HL-60 (cell line): ENCODE measurements at regions not wholly inside any gene's neighbourhood (a gene's known extent, or its start where the extent isn't known, plus 50 kb on each side); places are given as distances from the start of the nearest gene placed in this dataset.

Source experiments
- DNase-seq, 2 experiments: peaks; one replicate each; pipeline ENCODE4 v3.0.0-alpha.2; 2010 to 2020; ENCODE audit warnings: low read depth in 1 of 2, low spot score in 1 of 2
- H3K27ac ChIP-seq: fragments of 250-450 bp; sonication (Bioruptor Pico); replicated peaks from 2 replicates; pipeline ENCODE4 v1.5.1; 2020; ENCODE audit warnings: mild to moderate bottlenecking, moderate library complexity
- H3K27me3 ChIP-seq: fragments of 250-450 bp; sonication (Bioruptor Pico); 2 replicates; pipeline ENCODE4 v1.5.1; 2021; ENCODE audit warnings: mild to moderate bottlenecking, moderate library complexity; ENCODE audit not compliant: insufficient read depth, poor library complexity, severe bottlenecking
- H3K4me3 ChIP-seq: replicated peaks from 2 replicates; pipeline ENCODE4 v1.5.1; 2011; ENCODE audit warnings: mild to moderate bottlenecking, control low read depth, low read length; ENCODE audit not compliant: insufficient read depth
- CTCF ChIP-seq: IDR thresholded peaks from one replicate; pipeline ENCODE4 v1.5.1; 2011; ENCODE audit warnings: low read length, control low read depth, inconsistent platforms; ENCODE audit not compliant: insufficient read depth
- GABPA ChIP-seq: IDR thresholded peaks from 2 replicates; pipeline ENCODE4 v1.6.1; 2012; ENCODE audit warnings: low read depth
- POLR2AphosphoS5 ChIP-seq: IDR thresholded peaks from 2 replicates; pipeline ENCODE4 v1.6.1; 2012; ENCODE audit warnings: low read depth
- REST ChIP-seq: IDR thresholded peaks from 2 replicates; pipeline ENCODE4 v1.6.1; 2012; ENCODE audit warnings: low read depth; ENCODE audit not compliant: insufficient replicate concordance
- SPI1 ChIP-seq: IDR thresholded peaks from 2 replicates; pipeline ENCODE4 v1.6.1; 2012; ENCODE audit warnings: low read depth, mild to moderate bottlenecking, borderline replicate concordance

GRCh38 chr18:24766376-24766775, 305.9 kb downstream of the HRH4 start:
- no peak for TF ChIP-seq POLR2AphosphoS5
- TF ChIP-seq REST, result no peak
- TF ChIP-seq GABPA, result no peak
- TF ChIP-seq CTCF, result no peak
- Histone ChIP-seq H3K4me3 (no peak overlapping the region), H3K27ac (no peak overlapping the region), H3K27me3 (no peaks in the 10 kb centered on the region)
- no peak for DNase-seq

GRCh38 chr18:24770311-24771024, 310.0 kb downstream of the HRH4 start:
- no peak for TF ChIP-seq POLR2AphosphoS5
- TF ChIP-seq REST, result no peak
- no peak for TF ChIP-seq SPI1
- TF ChIP-seq CTCF, result no peak
- TF ChIP-seq GABPA, result no peak
- Histone ChIP-seq H3K27ac (no peak overlapping the region), H3K4me3 (no peak overlapping the region), H3K27me3 (no peaks in the 10 kb centered on the region)
- no peak for DNase-seq

GRCh38 chr18:24771300-24771699, 310.9 kb downstream of the HRH4 start:
- TF ChIP-seq REST, result no peak
- TF ChIP-seq GABPA, result no peak
- TF ChIP-seq CTCF, result no peak
- TF ChIP-seq SPI1, result no peak
- TF ChIP-seq POLR2AphosphoS5, result no peak
- DNase-seq, result no peak
- no peaks in the 10 kb centered on the region for H3K27me3 ChIP-seq
- H3K4me3 ChIP-seq, result no peak overlapping the region
- H3K27ac ChIP-seq, result no peak overlapping the region
